ENCODE measurements at regions not wholly inside any gene's neighbourhood (a gene's known extent, or its start where the extent isn't known, plus 50 kb on each side); places are given as distances from the start of the nearest gene placed in this dataset.

GRCh38 chr19:31175564-31176348, 173.5 kb downstream of the TSHZ3 start:
- no peaks in the 10 kb centered on the region for H3K4me1 Mint-ChIP-seq
- H3K4me3 Mint-ChIP-seq, result no peak overlapping the region
- no peaks in the 10 kb centered on the region for H3K36me3 Mint-ChIP-seq
- no peak overlapping the region for H3K27ac Mint-ChIP-seq
- no peaks in the 10 kb centered on the region for H3K9me3 Mint-ChIP-seq
- DNase-seq, result no peak
- peaks cover 2 to 9% (median 5%) of the 10 kb centered on the region in 3 donors for H3K27me3 Mint-ChIP-seq (ENCODE audit: low read depth in 3 of 3)

GRCh38 chr19:31174948-31175347, 174.3 kb downstream of the TSHZ3 start:
- Mint-ChIP-seq H3K36me3 (no peaks in the 10 kb centered on the region), H3K27me3 (ENCODE audit: low read depth in 3 of 3) (peaks cover 2 to 9% (median 5%) of the 10 kb centered on the region in 3 donors), H3K27ac (no peak overlapping the region), H3K4me3 (no peak overlapping the region), H3K4me1 (no peaks in the 10 kb centered on the region), H3K9me3 (no peaks in the 10 kb centered on the region)
- DNase-seq, result no peak

- no peaks in the 10 kb centered on the region for H3K9me3 Mint-ChIP-seq
- no peaks in the 10 kb centered on the region for H3K4me1 Mint-ChIP-seq
- peaks cover 2 to 9% (median 5%) of the 10 kb centered on the region in 3 donors for H3K27me3 Mint-ChIP-seq (ENCODE audit: low read depth in 3 of 3)
- no peak overlapping the region for H3K4me3 Mint-ChIP-seq
- no peaks in the 10 kb centered on the region for H3K36me3 Mint-ChIP-seq
- no peak for DNase-seq
- H3K27ac Mint-ChIP-seq, result no peak overlapping the region
These were observed 175.2 kb downstream of the TSHZ3 start for GRCh38 chr19:31173991-31174390.

- Mint-ChIP-seq H3K27me3 (ENCODE audit: low read depth in 3 of 3) (peaks cover 3 to 10% (median 9%) of the 10 kb centered on the region in 3 donors), H3K9me3 (no peaks in the 10 kb centered on the region), H3K27ac (no peak overlapping the region), H3K36me3 (no peaks in the 10 kb centered on the region), H3K4me3 (no peak overlapping the region), H3K4me1 (no peaks in the 10 kb centered on the region)
- DNase-seq, result no peak
These were observed 177.3 kb downstream of the TSHZ3 start for GRCh38 chr19:31171936-31172335.

- H3K4me3 Mint-ChIP-seq, result no peak overlapping the region
- H3K27me3 Mint-ChIP-seq (ENCODE audit: low read depth in 3 of 3), result peaks cover 3 to 7% (median 6%) of the 10 kb centered on the region in 3 donors
- no peaks in the 10 kb centered on the region for H3K9me3 Mint-ChIP-seq
- no peak overlapping the region for H3K27ac Mint-ChIP-seq
- DNase-seq, result no peak
- no peaks in the 10 kb centered on the region for H3K36me3 Mint-ChIP-seq
- H3K4me1 Mint-ChIP-seq, result no peaks in the 10 kb centered on the region
These were observed 179.2 kb downstream of the TSHZ3 start for GRCh38 chr19:31170046-31170445.

GRCh38 chr19:31168106-31168625, 181.1 kb downstream of the TSHZ3 start:
- no peak overlapping the region for H3K4me3 Mint-ChIP-seq
- H3K36me3 Mint-ChIP-seq, result no peaks in the 10 kb centered on the region
- H3K4me1 Mint-ChIP-seq, result no peaks in the 10 kb centered on the region
- H3K27me3 Mint-ChIP-seq (ENCODE audit: low read depth in 3 of 3), result peaks cover 3 to 10% (median 6%) of the 10 kb centered on the region in 3 donors
- DNase-seq, result no peak
- no peak overlapping the region for H3K27ac Mint-ChIP-seq
- no peaks in the 10 kb centered on the region for H3K9me3 Mint-ChIP-seq

- Mint-ChIP-seq H3K27ac (no peak overlapping the region), H3K9me3 (no peaks in the 10 kb centered on the region), H3K27me3 (ENCODE audit: low read depth in 3 of 3) (peaks cover 3 to 11% (median 6%) of the 10 kb centered on the region in 3 donors), H3K4me3 (no peak overlapping the region), H3K36me3 (no peaks in the 10 kb centered on the region), H3K4me1 (no peaks in the 10 kb centered on the region)
- no peak for DNase-seq
These were observed 181.5 kb downstream of the TSHZ3 start for GRCh38 chr19:31167690-31168089.

- H3K36me3 Mint-ChIP-seq, result no peaks in the 10 kb centered on the region
- no peaks in the 10 kb centered on the region for H3K4me1 Mint-ChIP-seq
- no peak for DNase-seq
- H3K9me3 Mint-ChIP-seq, result no peaks in the 10 kb centered on the region
- no peak overlapping the region for H3K4me3 Mint-ChIP-seq
- H3K27ac Mint-ChIP-seq, result no peak overlapping the region
- H3K27me3 Mint-ChIP-seq (ENCODE audit: low read depth in 3 of 3), result peaks cover 3 to 13% (median 8%) of the 10 kb centered on the region in 3 donors
These were observed 183.0 kb downstream of the TSHZ3 start for GRCh38 chr19:31166206-31166605.

GRCh38 chr19:31164791-31165251, 184.4 kb downstream of the TSHZ3 start:
- H3K27ac Mint-ChIP-seq, result no peak overlapping the region
- no peaks in the 10 kb centered on the region for H3K36me3 Mint-ChIP-seq
- no peak overlapping the region for H3K4me3 Mint-ChIP-seq
- no peaks in the 10 kb centered on the region for H3K4me1 Mint-ChIP-seq
- no peaks in the 10 kb centered on the region for H3K9me3 Mint-ChIP-seq
- DNase-seq, result no peak
- peaks cover 5 to 13% (median 6%) of the 10 kb centered on the region in 3 donors for H3K27me3 Mint-ChIP-seq (ENCODE audit: low read depth in 3 of 3)

GRCh38 chr19:31160336-31160926, 188.8 kb downstream of the TSHZ3 start:
- Mint-ChIP-seq H3K4me1 (no peaks in the 10 kb centered on the region), H3K27ac (no peak overlapping the region), H3K27me3 (ENCODE audit: low read depth in 3 of 3) (peaks cover 4 to 10% (median 5%) of the 10 kb centered on the region in 3 donors), H3K9me3 (no peaks in the 10 kb centered on the region), H3K4me3 (no peak overlapping the region), H3K36me3 (no peaks in the 10 kb centered on the region)
- DNase-seq, result no peak

- no peaks in the 10 kb centered on the region for H3K9me3 Mint-ChIP-seq
- no peak overlapping the region for H3K4me3 Mint-ChIP-seq
- H3K27me3 Mint-ChIP-seq (ENCODE audit: low read depth in 3 of 3), result peaks cover 2 to 3% (median 2%) of the 10 kb centered on the region in 3 donors
- DNase-seq, result no peak
- no peaks in the 10 kb centered on the region for H3K4me1 Mint-ChIP-seq
- no peaks in the 10 kb centered on the region for H3K36me3 Mint-ChIP-seq
- no peak overlapping the region for H3K27ac Mint-ChIP-seq
These were observed 195.2 kb downstream of the TSHZ3 start for GRCh38 chr19:31154021-31154420.

GRCh38 chr19:31152906-31153305, 196.3 kb downstream of the TSHZ3 start:
- no peaks in the 10 kb centered on the region for H3K9me3 Mint-ChIP-seq
- no peak overlapping the region for H3K27ac Mint-ChIP-seq
- H3K4me3 Mint-ChIP-seq, result no peak overlapping the region
- peaks cover 2 to 4% (median 2%) of the 10 kb centered on the region in 3 donors for H3K27me3 Mint-ChIP-seq (ENCODE audit: low read depth in 3 of 3)
- no peak for DNase-seq
- H3K36me3 Mint-ChIP-seq, result no peaks in the 10 kb centered on the region
- no peaks in the 10 kb centered on the region for H3K4me1 Mint-ChIP-seq

GRCh38 chr19:31149441-31149941, 199.7 kb downstream of the TSHZ3 start:
- H3K4me1 Mint-ChIP-seq, result no peaks in the 10 kb centered on the region
- no peak overlapping the region for H3K4me3 Mint-ChIP-seq
- DNase-seq, result no peak
- peaks cover 0 to 4% (median 2%) of the 10 kb centered on the region in 3 donors for H3K27me3 Mint-ChIP-seq (ENCODE audit: low read depth in 3 of 3)
- H3K9me3 Mint-ChIP-seq, result no peaks in the 10 kb centered on the region
- H3K36me3 Mint-ChIP-seq, result no peaks in the 10 kb centered on the region
- H3K27ac Mint-ChIP-seq, result no peak overlapping the region

GRCh38 chr19:31148671-31149070, 200.6 kb downstream of the TSHZ3 start:
- H3K36me3 Mint-ChIP-seq, result no peaks in the 10 kb centered on the region
- H3K27ac Mint-ChIP-seq, result no peak overlapping the region
- H3K4me1 Mint-ChIP-seq, result no peaks in the 10 kb centered on the region
- no peak overlapping the region for H3K4me3 Mint-ChIP-seq
- no peak for DNase-seq
- H3K9me3 Mint-ChIP-seq, result no peaks in the 10 kb centered on the region
- H3K27me3 Mint-ChIP-seq (ENCODE audit: low read depth in 3 of 3), result peaks cover 0 to 4% (median 2%) of the 10 kb centered on the region in 3 donors
